GM12891 (cell line): ENCODE measurements at regions not wholly inside any gene's neighbourhood (a gene's known extent, or its start where the extent isn't known, plus 50 kb on each side); places are given as distances from the start of the nearest gene placed in this dataset.

Experiments used
- PAX5 ChIP-seq: IDR thresholded peaks from 2 replicates; pipeline ENCODE4 v1.6.1; 2011; ENCODE audit warnings: low read length, moderate library complexity, mild to moderate bottlenecking; ENCODE audit not compliant: insufficient read depth, severe bottlenecking
- POLR2A ChIP-seq: IDR thresholded peaks from 2 replicates; pipeline ENCODE4 v1.6.1; 2011; ENCODE audit warnings: low read depth, low read length, control low read depth
- POLR2AphosphoS5 ChIP-seq: IDR thresholded peaks from 2 replicates; pipeline ENCODE4 v1.6.1; 2011; ENCODE audit warnings: low read depth, low read length, control low read depth
- POU2F2 ChIP-seq: IDR thresholded peaks from 2 replicates; pipeline ENCODE4 v1.6.1; 2011; ENCODE audit warnings: low read depth, mild to moderate bottlenecking, control low read depth, low read length, moderate library complexity
- SPI1 ChIP-seq: IDR thresholded peaks from 2 replicates; pipeline ENCODE4 v1.6.1; 2011; ENCODE audit warnings: low read depth, low read length, control low read depth
- TAF1 ChIP-seq: IDR thresholded peaks from 2 replicates; pipeline ENCODE4 v1.6.1; 2011; ENCODE audit warnings: low read depth, low read length, control low read depth

- TF ChIP-seq SPI1 (no peak), TAF1 (no peak), PAX5 (no peak), POLR2AphosphoS5 (no peak), POLR2A (no peak), POU2F2 (no peak)
Measured at GRCh38 chr7:35869810-35870209, 69.0 kb downstream of the SEPTIN7 start.
